ENCODE measurements at regions not wholly inside any gene's neighbourhood (a gene's known extent, or its start where the extent isn't known, plus 50 kb on each side); places are given as distances from the start of the nearest gene placed in this dataset.

DNA sequence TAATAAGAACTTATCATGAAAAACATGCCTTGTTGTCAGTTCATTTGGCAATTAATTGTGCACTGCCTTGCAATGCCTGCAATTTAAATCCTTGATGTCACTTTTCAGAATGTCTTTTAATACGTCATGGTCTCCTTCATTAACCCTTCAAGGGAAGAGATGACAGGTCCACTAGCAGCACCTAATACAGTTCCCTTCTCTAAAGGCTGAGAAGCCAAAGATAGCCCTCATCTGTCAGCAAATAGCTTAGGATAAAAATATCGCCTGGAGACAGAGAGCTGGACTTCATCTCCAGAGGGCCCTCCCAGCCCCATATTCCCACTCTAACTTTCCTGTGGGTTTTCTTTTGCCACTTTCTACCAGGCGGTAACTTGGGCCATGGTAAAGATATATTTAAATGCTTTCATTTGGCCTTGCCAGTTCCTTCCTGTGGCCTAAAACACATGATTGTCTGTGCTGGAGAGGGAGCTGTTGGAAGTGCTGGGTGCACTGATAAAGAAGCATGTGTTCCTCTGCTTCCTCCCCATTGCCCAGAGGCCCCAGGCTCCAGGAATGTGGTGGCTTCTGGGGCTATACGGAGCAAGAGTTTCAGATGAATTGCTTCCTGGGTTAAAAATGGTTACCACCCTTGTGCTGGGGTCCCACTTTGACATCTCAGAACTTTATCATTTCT is 76.3 kb upstream of the UMPS start:
- TF ChIP-seq CTCF (CRISPR knock-in tag; IDR thresholded peaks at IDR 0.05): no peak
- no peak for TF ChIP-seq THAP11 (CRISPR knock-in tag; IDR thresholded peaks at IDR 0.05)
- no peak for TF ChIP-seq POLR2A (IDR thresholded peaks at IDR 0.05; ENCODE audit: insufficient read depth in 1 of 2, low read depth in 2 of 2, low read length in 2 of 2)
- TF ChIP-seq MAX (IDR thresholded peaks at IDR 0.05): no peak; the same call in 1 of the 2 replicates

Measured in HepG2 (cell line).